ENCODE measurements at regions not wholly inside any gene's neighbourhood (a gene's known extent, or its start where the extent isn't known, plus 50 kb on each side); places are given as distances from the start of the nearest gene placed in this dataset.

- Histone ChIP-seq H3K4me3 (ENCODE audit: low read depth, low read length) (no peak overlapping the region), H2AFZ (ENCODE audit: low read length, unreplicated experiment) (no peak overlapping the region), H3K27me3 (ENCODE audit: insufficient read depth, low read length) (no peaks in the 10 kb centered on the region), H3K4me1 (ENCODE audit: control insufficient read depth, insufficient read depth, low read length, unreplicated experiment) (no peaks in the 10 kb centered on the region), H3K79me2 (ENCODE audit: control insufficient read depth, insufficient read depth, low read length, unreplicated experiment) (no peaks in the 10 kb centered on the region), H3K27ac (ENCODE audit: low read depth, low read length) (no peak overlapping the region), H3K36me3 (ENCODE audit: insufficient read depth, low read length) (no peaks in the 10 kb centered on the region)
Measured at GRCh38 chr14:84670796-84671195, 859.1 kb upstream of the FLRT2 start.

GRCh38 chr14:84671776-84672175, 858.2 kb upstream of the FLRT2 start:
- Histone ChIP-seq H2AFZ (ENCODE audit: low read length, unreplicated experiment) (no peak overlapping the region), H3K4me1 (ENCODE audit: control insufficient read depth, insufficient read depth, low read length, unreplicated experiment) (no peaks in the 10 kb centered on the region), H3K79me2 (ENCODE audit: control insufficient read depth, insufficient read depth, low read length, unreplicated experiment) (no peaks in the 10 kb centered on the region), H3K36me3 (ENCODE audit: insufficient read depth, low read length) (no peaks in the 10 kb centered on the region), H3K27ac (ENCODE audit: low read depth, low read length) (no peak overlapping the region), H3K4me3 (ENCODE audit: low read depth, low read length) (no peak overlapping the region), H3K27me3 (ENCODE audit: insufficient read depth, low read length) (no peaks in the 10 kb centered on the region)

- Histone ChIP-seq H3K36me3 (ENCODE audit: insufficient read depth, low read length) (no peaks in the 10 kb centered on the region), H3K4me3 (ENCODE audit: low read depth, low read length) (no peak overlapping the region), H3K27ac (ENCODE audit: low read depth, low read length) (no peak overlapping the region)
Measured at GRCh38 chr14:84674636-84675035, 855.3 kb upstream of the FLRT2 start.

GRCh38 chr14:84686550-84686949, 843.4 kb upstream of the FLRT2 start:
- Histone ChIP-seq H3K79me2 (ENCODE audit: control insufficient read depth, insufficient read depth, low read length, unreplicated experiment) (no peaks in the 10 kb centered on the region), H3K4me3 (ENCODE audit: low read depth, low read length) (no peak overlapping the region), H2AFZ (ENCODE audit: low read length, unreplicated experiment) (no peak overlapping the region), H3K4me1 (ENCODE audit: control insufficient read depth, insufficient read depth, low read length, unreplicated experiment) (no peaks in the 10 kb centered on the region), H3K27ac (ENCODE audit: low read depth, low read length) (no peak overlapping the region), H3K36me3 (ENCODE audit: insufficient read depth, low read length) (no peaks in the 10 kb centered on the region), H3K27me3 (ENCODE audit: insufficient read depth, low read length) (no peaks in the 10 kb centered on the region)

More at GRCh38 chr14:84674636-84675035, 855.3 kb upstream of the FLRT2 start:
- no peaks in the 10 kb centered on the region for H3K79me2 ChIP-seq (ENCODE audit: control insufficient read depth, insufficient read depth, low read length, unreplicated experiment)
- H3K4me1 ChIP-seq (ENCODE audit: control insufficient read depth, insufficient read depth, low read length, unreplicated experiment), result no peaks in the 10 kb centered on the region
- no peaks in the 10 kb centered on the region for H3K27me3 ChIP-seq (ENCODE audit: insufficient read depth, low read length)
- H2AFZ ChIP-seq (ENCODE audit: low read length, unreplicated experiment), result no peak overlapping the region

GRCh38 chr14:84688297-84689025, 841.5 kb upstream of the FLRT2 start:
- Histone ChIP-seq H3K79me2 (ENCODE audit: control insufficient read depth, insufficient read depth, low read length, unreplicated experiment) (no peaks in the 10 kb centered on the region), H3K36me3 (ENCODE audit: insufficient read depth, low read length) (no peaks in the 10 kb centered on the region), H2AFZ (ENCODE audit: low read length, unreplicated experiment) (no peak overlapping the region), H3K27me3 (ENCODE audit: insufficient read depth, low read length) (no peaks in the 10 kb centered on the region), H3K4me3 (ENCODE audit: low read depth, low read length) (no peak overlapping the region), H3K4me1 (ENCODE audit: control insufficient read depth, insufficient read depth, low read length, unreplicated experiment) (no peaks in the 10 kb centered on the region), H3K27ac (ENCODE audit: low read depth, low read length) (no peak overlapping the region)

- H3K27ac ChIP-seq (ENCODE audit: low read depth, low read length), result no peak overlapping the region
- H3K4me3 ChIP-seq (ENCODE audit: low read depth, low read length), result no peak overlapping the region
- no peaks in the 10 kb centered on the region for H3K79me2 ChIP-seq (ENCODE audit: control insufficient read depth, insufficient read depth, low read length, unreplicated experiment)
- H3K27me3 ChIP-seq (ENCODE audit: insufficient read depth, low read length), result no peaks in the 10 kb centered on the region
- no peak overlapping the region for H2AFZ ChIP-seq (ENCODE audit: low read length, unreplicated experiment)
- H3K36me3 ChIP-seq (ENCODE audit: insufficient read depth, low read length), result no peaks in the 10 kb centered on the region
- no peaks in the 10 kb centered on the region for H3K4me1 ChIP-seq (ENCODE audit: control insufficient read depth, insufficient read depth, low read length, unreplicated experiment)
Measured at GRCh38 chr14:84694161-84694560, 835.8 kb upstream of the FLRT2 start.

- no peaks in the 10 kb centered on the region for H3K4me1 ChIP-seq (ENCODE audit: control insufficient read depth, insufficient read depth, low read length, unreplicated experiment)
- no peak overlapping the region for H3K4me3 ChIP-seq (ENCODE audit: low read depth, low read length)
- no peaks in the 10 kb centered on the region for H3K36me3 ChIP-seq (ENCODE audit: insufficient read depth, low read length)
- H2AFZ ChIP-seq (ENCODE audit: low read length, unreplicated experiment), result no peak overlapping the region
- no peak overlapping the region for H3K27ac ChIP-seq (ENCODE audit: low read depth, low read length)
- H3K27me3 ChIP-seq (ENCODE audit: insufficient read depth, low read length), result no peaks in the 10 kb centered on the region
- no peaks in the 10 kb centered on the region for H3K79me2 ChIP-seq (ENCODE audit: control insufficient read depth, insufficient read depth, low read length, unreplicated experiment)
Measured at GRCh38 chr14:84704601-84705000, 825.3 kb upstream of the FLRT2 start.

- no peak overlapping the region for H3K4me3 ChIP-seq (ENCODE audit: low read depth, low read length)
- H3K36me3 ChIP-seq (ENCODE audit: insufficient read depth, low read length), result no peaks in the 10 kb centered on the region
- H3K27me3 ChIP-seq (ENCODE audit: insufficient read depth, low read length), result no peaks in the 10 kb centered on the region
- no peaks in the 10 kb centered on the region for H3K79me2 ChIP-seq (ENCODE audit: control insufficient read depth, insufficient read depth, low read length, unreplicated experiment)
- H2AFZ ChIP-seq (ENCODE audit: low read length, unreplicated experiment), result no peak overlapping the region
- no peak overlapping the region for H3K27ac ChIP-seq (ENCODE audit: low read depth, low read length)
- H3K4me1 ChIP-seq (ENCODE audit: control insufficient read depth, insufficient read depth, low read length, unreplicated experiment), result no peaks in the 10 kb centered on the region
Measured at GRCh38 chr14:84707830-84708229, 822.1 kb upstream of the FLRT2 start.

GRCh38 chr14:84708865-84709264, 821.1 kb upstream of the FLRT2 start:
- no peak overlapping the region for H2AFZ ChIP-seq (ENCODE audit: low read length, unreplicated experiment)
- H3K36me3 ChIP-seq (ENCODE audit: insufficient read depth, low read length), result no peaks in the 10 kb centered on the region
- H3K4me3 ChIP-seq (ENCODE audit: low read depth, low read length), result no peak overlapping the region
- no peak overlapping the region for H3K27ac ChIP-seq (ENCODE audit: low read depth, low read length)
- H3K27me3 ChIP-seq (ENCODE audit: insufficient read depth, low read length), result no peaks in the 10 kb centered on the region
- H3K79me2 ChIP-seq (ENCODE audit: control insufficient read depth, insufficient read depth, low read length, unreplicated experiment), result no peaks in the 10 kb centered on the region
- H3K4me1 ChIP-seq (ENCODE audit: control insufficient read depth, insufficient read depth, low read length, unreplicated experiment), result no peaks in the 10 kb centered on the region

- H2AFZ ChIP-seq (ENCODE audit: low read length, unreplicated experiment), result no peak overlapping the region
- H3K36me3 ChIP-seq (ENCODE audit: insufficient read depth, low read length), result no peaks in the 10 kb centered on the region
- H3K79me2 ChIP-seq (ENCODE audit: control insufficient read depth, insufficient read depth, low read length, unreplicated experiment), result no peaks in the 10 kb centered on the region
- no peak overlapping the region for H3K27ac ChIP-seq (ENCODE audit: low read depth, low read length)
- no peak overlapping the region for H3K4me3 ChIP-seq (ENCODE audit: low read depth, low read length)
- H3K27me3 ChIP-seq (ENCODE audit: insufficient read depth, low read length), result no peaks in the 10 kb centered on the region
- no peaks in the 10 kb centered on the region for H3K4me1 ChIP-seq (ENCODE audit: control insufficient read depth, insufficient read depth, low read length, unreplicated experiment)
Measured at GRCh38 chr14:84726471-84726870, 803.5 kb upstream of the FLRT2 start.

GRCh38 chr14:84749191-84749955, 780.6 kb upstream of the FLRT2 start:
- Histone ChIP-seq H2AFZ (ENCODE audit: low read length, unreplicated experiment) (no peak overlapping the region), H3K4me1 (ENCODE audit: control insufficient read depth, insufficient read depth, low read length, unreplicated experiment) (no peaks in the 10 kb centered on the region), H3K27ac (ENCODE audit: low read depth, low read length) (no peak overlapping the region), H3K4me3 (ENCODE audit: low read depth, low read length) (no peak overlapping the region), H3K79me2 (ENCODE audit: control insufficient read depth, insufficient read depth, low read length, unreplicated experiment) (no peaks in the 10 kb centered on the region), H3K27me3 (ENCODE audit: insufficient read depth, low read length) (no peaks in the 10 kb centered on the region), H3K36me3 (ENCODE audit: insufficient read depth, low read length) (no peaks in the 10 kb centered on the region)

Data from ACC112 (cell line).